ENCODE measurements at regions not wholly inside any gene's neighbourhood (a gene's known extent, or its start where the extent isn't known, plus 50 kb on each side); places are given as distances from the start of the nearest gene placed in this dataset.

DNA sequence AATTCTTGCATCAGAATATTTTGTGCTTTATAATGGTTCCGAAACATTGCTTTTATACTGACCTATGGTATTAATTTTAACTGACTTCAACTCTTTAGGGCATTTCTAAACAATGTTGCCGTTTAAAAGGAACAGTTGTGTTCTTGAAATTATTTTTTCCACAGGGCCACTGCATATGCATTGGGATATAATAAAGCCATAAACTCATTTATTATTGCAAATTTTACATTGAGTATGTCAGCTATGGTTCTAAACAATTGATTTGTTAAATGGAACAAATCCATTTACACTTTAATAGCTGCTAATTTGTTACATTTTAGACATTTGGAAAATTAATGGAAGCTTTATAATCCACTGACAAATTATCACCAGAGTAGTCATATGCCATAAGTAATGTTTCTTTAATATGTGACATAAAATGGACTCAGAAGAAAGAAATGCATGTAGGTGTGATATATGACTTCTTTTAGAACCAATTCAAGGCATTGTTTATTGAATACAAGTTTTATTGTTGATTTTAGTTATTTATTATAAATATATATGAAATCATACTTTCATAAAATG, 553.3 kb downstream of the TLL1 start:
- H3K4me1 ChIP-seq = no peaks in the 10 kb centered on the region
- H3K27ac ChIP-seq = no peak overlapping the region
- no peaks in the 10 kb centered on the region for H3K36me3 ChIP-seq
- peaks cover 0 to 5% of the 10 kb centered on the region in 2 donors for H3K9me3 ChIP-seq
- ATAC-seq = no peak
- intact Hi-C loops (cut with DNase I) = no loop called here
- no peak for DNase-seq
- no peak overlapping the region for H3K4me3 ChIP-seq
- H3K27me3 ChIP-seq = no peaks in the 10 kb centered on the region
- TF ChIP-seq, protein P1, sequence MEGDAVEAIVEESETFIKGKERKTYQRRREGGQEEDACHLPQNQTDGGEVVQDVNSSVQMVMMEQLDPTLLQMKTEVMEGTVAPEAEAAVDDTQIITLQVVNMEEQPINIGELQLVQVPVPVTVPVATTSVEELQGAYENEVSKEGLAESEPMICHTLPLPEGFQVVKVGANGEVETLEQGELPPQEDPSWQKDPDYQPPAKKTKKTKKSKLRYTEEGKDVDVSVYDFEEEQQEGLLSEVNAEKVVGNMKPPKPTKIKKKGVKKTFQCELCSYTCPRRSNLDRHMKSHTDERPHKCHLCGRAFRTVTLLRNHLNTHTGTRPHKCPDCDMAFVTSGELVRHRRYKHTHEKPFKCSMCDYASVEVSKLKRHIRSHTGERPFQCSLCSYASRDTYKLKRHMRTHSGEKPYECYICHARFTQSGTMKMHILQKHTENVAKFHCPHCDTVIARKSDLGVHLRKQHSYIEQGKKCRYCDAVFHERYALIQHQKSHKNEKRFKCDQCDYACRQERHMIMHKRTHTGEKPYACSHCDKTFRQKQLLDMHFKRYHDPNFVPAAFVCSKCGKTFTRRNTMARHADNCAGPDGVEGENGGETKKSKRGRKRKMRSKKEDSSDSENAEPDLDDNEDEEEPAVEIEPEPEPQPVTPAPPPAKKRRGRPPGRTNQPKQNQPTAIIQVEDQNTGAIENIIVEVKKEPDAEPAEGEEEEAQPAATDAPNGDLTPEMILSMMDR (IDR thresholded peaks at IDR 0.05) = no peak

DNA sequence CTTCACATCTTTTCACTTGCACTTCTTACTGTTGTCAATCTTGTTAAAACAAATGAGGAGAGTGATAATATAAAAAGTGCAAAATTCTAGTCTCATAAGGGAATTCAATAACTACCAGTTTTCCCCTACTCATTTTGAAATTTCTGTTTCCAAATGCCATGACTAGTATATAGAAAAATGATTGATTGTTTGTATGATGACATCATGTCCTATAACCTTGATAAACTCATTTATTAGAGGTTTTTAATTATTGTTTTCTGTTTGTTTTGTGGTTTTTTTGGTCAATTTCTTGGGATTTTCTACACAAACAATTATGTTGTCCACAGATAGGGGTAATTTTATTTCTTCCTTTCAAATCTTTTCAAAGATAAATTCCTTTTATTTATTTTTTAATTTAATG, 559.1 kb downstream of the TLL1 start:
- intact Hi-C loops (cut with DNase I) = no loop called here
- DNase-seq (no peak), ATAC-seq (no peak)
- TF ChIP-seq, protein P1 (IDR thresholded peaks at IDR 0.05) = no peak
- no peaks in the 10 kb centered on the region for H3K27me3 ChIP-seq
- no peaks in the 10 kb centered on the region for H3K4me1 ChIP-seq
- no peak overlapping the region for H3K27ac ChIP-seq
- no peaks in the 10 kb centered on the region for H3K9me3 ChIP-seq
- H3K4me3 ChIP-seq = no peak overlapping the region
- no peaks in the 10 kb centered on the region for H3K36me3 ChIP-seq

DNA sequence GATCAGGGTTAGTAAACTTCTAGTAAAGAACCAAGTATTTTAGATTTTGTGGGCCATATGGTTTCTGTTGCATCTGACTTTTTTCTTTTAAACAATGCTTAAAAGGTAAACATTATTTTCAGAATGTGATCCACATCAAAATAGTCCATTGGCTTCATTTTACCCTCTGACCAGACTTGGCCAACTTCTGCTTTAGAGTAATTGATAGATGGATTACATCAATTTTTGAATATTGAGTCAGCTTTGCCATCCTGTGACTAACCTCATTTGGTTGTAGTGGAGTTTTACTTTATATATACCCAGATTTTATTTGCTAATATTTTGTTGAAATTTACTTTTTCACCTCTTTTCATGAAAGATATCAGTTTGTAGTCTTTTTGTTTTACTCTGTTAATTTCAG, 559.8 kb downstream of the TLL1 start:
- no peaks in the 10 kb centered on the region for H3K27me3 ChIP-seq
- H3K4me3 ChIP-seq = no peak overlapping the region
- DNase-seq = no peak
- intact Hi-C loops (cut with DNase I) = no loop called here
- no peak overlapping the region for H3K27ac ChIP-seq
- no peaks in the 10 kb centered on the region for H3K36me3 ChIP-seq
- H3K9me3 ChIP-seq = no peaks in the 10 kb centered on the region
- H3K4me1 ChIP-seq = no peaks in the 10 kb centered on the region
- ATAC-seq = no peak
- TF ChIP-seq, protein P1 (IDR thresholded peaks at IDR 0.05) = no peak

DNA sequence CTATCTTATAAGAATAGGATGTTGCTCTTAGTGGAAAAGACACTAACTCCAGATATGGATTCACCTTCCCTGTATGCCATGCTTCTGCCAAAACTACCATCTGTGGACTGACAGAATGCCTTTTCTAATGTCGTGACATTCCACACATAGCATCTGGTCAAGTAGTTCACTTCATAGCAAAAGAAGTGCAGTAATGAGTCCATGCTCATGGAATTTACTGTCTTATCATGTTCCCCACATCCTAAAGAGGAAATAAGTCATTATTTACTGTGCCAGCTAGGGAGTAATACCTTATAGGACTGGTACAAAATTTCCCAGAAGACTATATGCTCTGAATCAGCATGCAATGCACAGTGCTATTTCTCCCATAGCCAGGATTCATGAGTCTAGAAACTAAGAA, 562.4 kb downstream of the TLL1 start:
- Histone ChIP-seq H3K4me3 (no peak overlapping the region), H3K27ac (no peak overlapping the region), H3K9me3 (peaks cover 0 to 1% of the 10 kb centered on the region in 2 donors), H3K27me3 (no peaks in the 10 kb centered on the region), H3K4me1 (no peaks in the 10 kb centered on the region), H3K36me3 (no peaks in the 10 kb centered on the region)
- intact Hi-C loops (cut with DNase I) = no loop called here
- TF ChIP-seq, protein P1 (IDR thresholded peaks at IDR 0.05) = no peak
- DNase-seq (no peak), ATAC-seq (no peak)

DNA sequence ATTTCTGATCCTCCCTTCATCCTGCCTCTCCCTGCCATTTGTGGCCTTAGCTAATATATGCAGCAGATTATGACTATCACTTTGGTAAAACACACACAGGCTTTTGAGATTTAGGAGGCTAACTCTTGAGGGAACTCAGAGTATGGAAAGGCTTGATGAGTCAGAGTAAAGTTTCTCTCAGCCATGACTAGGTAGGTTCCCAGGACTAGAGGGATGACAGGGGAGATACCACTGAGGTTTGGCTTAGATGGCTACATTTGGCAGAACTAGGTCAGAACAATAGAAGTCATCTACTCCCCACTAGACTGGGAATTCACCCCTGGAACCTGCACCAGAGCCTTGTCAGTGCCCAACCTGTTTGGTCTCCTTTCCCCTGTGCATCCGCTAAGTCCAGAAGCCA, 585.7 kb downstream of the TLL1 start:
- Histone ChIP-seq H3K36me3 (no peaks in the 10 kb centered on the region), H3K4me1 (no peaks in the 10 kb centered on the region), H3K4me3 (no peak overlapping the region), H3K9me3 (peaks cover 0 to 10% of the 10 kb centered on the region in 2 donors), H3K27ac (no peak overlapping the region), H3K27me3 (no peaks in the 10 kb centered on the region)
- no peak for ATAC-seq
- DNase-seq = no peak
- intact Hi-C loops (cut with DNase I) = no loop called here
- TF ChIP-seq, protein P1 (IDR thresholded peaks at IDR 0.05) = no peak

Data from left lung (tissue), 4 donors.